Upper lobe of right lung (tissue), 1 donor: ENCODE measurements at regions not wholly inside any gene's neighbourhood (a gene's known extent, or its start where the extent isn't known, plus 50 kb on each side); places are given as distances from the start of the nearest gene placed in this dataset.

Source experiments
- ATAC-seq: fragments of 200-7000 bp; cut with Tn5 transposase; one replicate; pipeline ENCODE4 v1.9.1; 2020; ENCODE audit warnings: mild to moderate bottlenecking, moderate library complexity
- DNase-seq: peaks from one replicate; pipeline ENCODE4 v3.0.0-alpha.2; 2020
- H3K27ac ChIP-seq: fragments of 200-600 bp; one replicate; pipeline ENCODE4 v1.8.0; 2022
- H3K27me3 ChIP-seq: fragments of 200-600 bp; one replicate; pipeline ENCODE4 v1.8.0; 2022; ENCODE audit warnings: mild to moderate bottlenecking
- H3K36me3 ChIP-seq: fragments of 200-600 bp; one replicate; pipeline ENCODE4 v1.8.0; 2022
- H3K4me1 ChIP-seq: fragments of 200-600 bp; one replicate; pipeline ENCODE4 v1.8.0; 2022
- H3K4me3 ChIP-seq: fragments of 200-600 bp; one replicate; pipeline ENCODE4 v1.8.0; 2022; ENCODE audit warnings: mild to moderate bottlenecking
- H3K9me3 ChIP-seq: fragments of 200-600 bp; one replicate; pipeline ENCODE4 v1.8.0; 2022
- CTCF ChIP-seq: fragments of 200-600 bp; IDR thresholded peaks from one replicate; pipeline ENCODE4 v1.8.0; 2022; ENCODE audit warnings: antibody characterized with exemption
- intact Hi-C: fragments of 100-400 bp; cut with DNase I; formaldehyde crosslinking; loops from one replicate; pipeline ENCODE4 v1.11.0; 2022
- donor health status: DM: no; HTN: yes; CAD: no; lungs with severe emphysema.

DNA sequence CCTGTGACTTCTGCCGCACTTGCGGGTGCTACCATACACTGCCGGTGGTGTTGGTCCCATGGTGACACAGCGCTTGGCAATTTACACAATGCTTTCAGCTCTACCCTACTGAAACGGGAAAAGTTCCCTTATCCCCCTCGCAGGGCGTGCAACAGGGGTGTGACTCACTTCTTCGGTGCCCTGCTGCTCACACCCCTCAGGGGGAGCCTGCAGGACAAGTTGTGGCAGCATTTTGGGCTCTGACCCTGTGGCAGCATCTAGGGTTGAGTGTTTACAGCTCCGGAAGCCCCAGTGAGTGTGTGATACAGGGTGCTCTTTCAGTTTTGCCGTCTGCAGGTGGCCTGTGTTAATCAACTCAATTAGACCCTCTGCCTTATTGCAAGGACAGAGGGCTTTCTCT lies 324.7 kb upstream of the RGMA start:
- Histone ChIP-seq H3K4me1 (no peaks in the 10 kb centered on the region), H3K27ac (no peak overlapping the region), H3K36me3 (no peaks in the 10 kb centered on the region), H3K4me3 (no peak overlapping the region), H3K9me3 (no peaks in the 10 kb centered on the region), H3K27me3 (no peaks in the 10 kb centered on the region)
- no peak for ATAC-seq
- DNase-seq: no peak
- TF ChIP-seq CTCF: no peak
- intact Hi-C loops: no loop called here

DNA sequence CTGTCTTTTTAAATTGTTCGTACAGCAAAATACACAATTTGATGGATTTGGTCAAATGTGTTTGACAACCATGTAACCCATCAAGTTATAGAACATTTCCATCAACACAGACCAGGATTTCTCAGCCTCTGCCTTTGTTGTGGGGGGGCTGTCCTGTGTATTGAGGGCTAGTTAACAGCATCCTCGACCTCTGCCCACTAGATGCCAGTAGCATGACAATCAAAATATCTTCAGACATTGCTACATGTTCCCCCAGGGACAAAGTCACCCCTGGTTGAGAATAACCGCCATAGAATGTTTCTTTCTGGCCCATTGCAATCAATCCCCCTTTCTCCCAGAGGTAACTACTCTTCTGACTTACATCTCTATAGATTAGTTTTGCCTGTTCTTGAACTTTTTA lies 310.1 kb upstream of the RGMA start:
- Histone ChIP-seq H3K4me3 (no peak overlapping the region), H3K36me3 (no peaks in the 10 kb centered on the region), H3K4me1 (no peaks in the 10 kb centered on the region), H3K9me3 (no peaks in the 10 kb centered on the region), H3K27me3 (no peaks in the 10 kb centered on the region), H3K27ac (no peak overlapping the region)
- no peak for DNase-seq
- intact Hi-C loops: no loop called here
- no peak for TF ChIP-seq CTCF
- no peak for ATAC-seq

GRCh38 chr15:93389211-93389610 lies 300.2 kb upstream of the RGMA start:
- ATAC-seq (no peak), DNase-seq (no peak)
- Histone ChIP-seq H3K36me3 (no peaks in the 10 kb centered on the region), H3K9me3 (no peaks in the 10 kb centered on the region), H3K4me1 (no peaks in the 10 kb centered on the region), H3K4me3 (no peak overlapping the region), H3K27me3 (no peaks in the 10 kb centered on the region), H3K27ac (no peak overlapping the region)
- intact Hi-C loops: no loop called here
- no peak for TF ChIP-seq CTCF

- intact Hi-C loops: no loop called here
- TF ChIP-seq CTCF: no peak
- ATAC-seq: no peak
- H3K9me3 ChIP-seq: no peaks in the 10 kb centered on the region
- H3K4me3 ChIP-seq: no peak overlapping the region
- H3K27me3 ChIP-seq: no peaks in the 10 kb centered on the region
- DNase-seq: no peak
- no peak overlapping the region for H3K27ac ChIP-seq
- no peaks in the 10 kb centered on the region for H3K4me1 ChIP-seq
- H3K36me3 ChIP-seq: no peaks in the 10 kb centered on the region
Measured at GRCh38 chr15:93384886-93385285, 295.9 kb upstream of the RGMA start.

- Histone ChIP-seq H3K4me1 (no peaks in the 10 kb centered on the region), H3K27ac (no peak overlapping the region), H3K9me3 (no peaks in the 10 kb centered on the region), H3K36me3 (no peaks in the 10 kb centered on the region), H3K4me3 (no peak overlapping the region), H3K27me3 (no peaks in the 10 kb centered on the region)
- no peak for DNase-seq
- intact Hi-C loops: no loop called here
- no peak for ATAC-seq
- no peak for TF ChIP-seq CTCF
Measured at GRCh38 chr15:93382200-93382820, 293.3 kb upstream of the RGMA start.

- no peak for ATAC-seq
- no peaks in the 10 kb centered on the region for H3K4me1 ChIP-seq
- H3K27ac ChIP-seq: no peak overlapping the region
- no peak for DNase-seq
- H3K9me3 ChIP-seq: no peaks in the 10 kb centered on the region
- no peak overlapping the region for H3K4me3 ChIP-seq
- intact Hi-C loops: no loop called here
- no peaks in the 10 kb centered on the region for H3K36me3 ChIP-seq
- TF ChIP-seq CTCF: no peak
- H3K27me3 ChIP-seq: no peaks in the 10 kb centered on the region
Measured at GRCh38 chr15:93378558-93378957, 289.5 kb upstream of the RGMA start.
